Loucy (cell line): ENCODE measurements at regions not wholly inside any gene's neighbourhood (a gene's known extent, or its start where the extent isn't known, plus 50 kb on each side); places are given as distances from the start of the nearest gene placed in this dataset.

Experiments
- H2AFZ ChIP-seq: fragments of 200-600 bp; sonication (generic); 2 replicates; pipeline ENCODE4 v1.6.0; 2016; ENCODE audit warnings: antibody characterized with exemption, mild to moderate bottlenecking, low read length, moderate library complexity
- H3F3A ChIP-seq: fragments of 200-600 bp; 2 replicates; pipeline ENCODE4 v1.6.0; 2016; ENCODE audit warnings: antibody characterized with exemption, low read depth, mild to moderate bottlenecking
- H3K27me3 ChIP-seq: fragments of 200-600 bp; sonication (generic); 2 replicates; pipeline ENCODE4 v1.6.1; 2014; ENCODE audit warnings: low read length, mild to moderate bottlenecking; ENCODE audit not compliant: insufficient read depth, poor library complexity, severe bottlenecking
- H3K36me3 ChIP-seq: fragments of 200-600 bp; sonication (generic); 2 replicates; pipeline ENCODE4 v1.6.1; 2016; ENCODE audit warnings: low read length; ENCODE audit not compliant: insufficient read depth
- H3K4me1 ChIP-seq: fragments of 200-600 bp; sonication (generic); 2 replicates; pipeline ENCODE4 v1.5.1; 2014; ENCODE audit warnings: low read length, mild to moderate bottlenecking; ENCODE audit not compliant: insufficient read depth, poor library complexity, severe bottlenecking
- H3K4me2 ChIP-seq: fragments of 200-600 bp; sonication (generic); 2 replicates; pipeline ENCODE4 v1.6.0; 2014; ENCODE audit warnings: antibody characterized with exemption, low read length, low read depth, mild to moderate bottlenecking; ENCODE audit not compliant: poor library complexity, severe bottlenecking
- H3K4me3 ChIP-seq: fragments of 200-600 bp; sonication (generic); 2 replicates; pipeline ENCODE4 v1.5.1; 2014; ENCODE audit warnings: low read length, mild to moderate bottlenecking, mixed read lengths; ENCODE audit not compliant: poor library complexity, severe bottlenecking
- H3K79me2 ChIP-seq: fragments of 200-600 bp; sonication (generic); 2 replicates; pipeline ENCODE4 v1.6.1; 2014; ENCODE audit warnings: low read length; ENCODE audit not compliant: insufficient read depth
- H3K9ac ChIP-seq: fragments of 200-600 bp; sonication (generic); 2 replicates; pipeline ENCODE4 v1.6.0; 2014; ENCODE audit warnings: mild to moderate bottlenecking, low read depth, low read length, moderate library complexity; ENCODE audit not compliant: poor library complexity, severe bottlenecking
- H3K9me2 ChIP-seq: fragments of 200-600 bp; sonication (generic); replicated peaks from 2 replicates; pipeline ENCODE4 v1.6.1; 2016; ENCODE audit warnings: low read depth, low read length, mixed read lengths
- H3K9me3 ChIP-seq: fragments of 200-600 bp; sonication (generic); 2 replicates; pipeline ENCODE4 v1.6.1; 2014; ENCODE audit warnings: mild to moderate bottlenecking, antibody characterized with exemption, low read length, low read depth; ENCODE audit not compliant: insufficient read depth
- H4K20me1 ChIP-seq: fragments of 200-600 bp; sonication (generic); 2 replicates; pipeline ENCODE4 v1.6.0; 2014; ENCODE audit warnings: antibody characterized with exemption, low read length, mild to moderate bottlenecking; ENCODE audit not compliant: insufficient read depth, poor library complexity, severe bottlenecking
- CTCF ChIP-seq: fragments of 200-600 bp; sonication (generic); conservative IDR thresholded peaks from 2 replicates; pipeline ENCODE4 v1.5.1; 2014; ENCODE audit warnings: mild to moderate bottlenecking, antibody characterized with exemption, low read length
- EZH2phosphoT487 ChIP-seq: fragments of 200-600 bp; IDR thresholded peaks from 2 replicates; pipeline ENCODE4 v1.6.1; 2018; ENCODE audit warnings: antibody characterized with exemption, mild to moderate bottlenecking, moderate library complexity, borderline replicate concordance

- Histone ChIP-seq H3K4me1 (no peaks in the 10 kb centered on the region), H3K9ac (no peak overlapping the region), H3K36me3 (no peaks in the 10 kb centered on the region)
Observed at GRCh38 chr12:89946518-89947135, 238.0 kb upstream of the ATP2B1 start.

GRCh38 chr12:89945123-89945522 is 236.5 kb upstream of the ATP2B1 start:
- no peaks in the 10 kb centered on the region for H3K36me3 ChIP-seq
- H3K4me1 ChIP-seq = no peaks in the 10 kb centered on the region
- no peak overlapping the region for H3K4me3 ChIP-seq
- H3K9me2 ChIP-seq = no peaks in the 10 kb centered on the region
- TF ChIP-seq EZH2phosphoT487 (no peak), CTCF (no peak)
- H2AFZ ChIP-seq = no peak overlapping the region
- H3F3A ChIP-seq = no peaks in the 10 kb centered on the region
- no peak overlapping the region for H3K4me2 ChIP-seq
- no peaks in the 10 kb centered on the region for H3K27me3 ChIP-seq
- H3K9me3 ChIP-seq = no peaks in the 10 kb centered on the region
- no peaks in the 10 kb centered on the region for H3K79me2 ChIP-seq
- H4K20me1 ChIP-seq = no peaks in the 10 kb centered on the region
- no peak overlapping the region for H3K9ac ChIP-seq

More at GRCh38 chr12:89946518-89947135, 238.0 kb upstream of the ATP2B1 start:
- H3K9me3 ChIP-seq = no peaks in the 10 kb centered on the region
- H4K20me1 ChIP-seq = no peaks in the 10 kb centered on the region
- no peaks in the 10 kb centered on the region for H3K9me2 ChIP-seq
- H3K4me3 ChIP-seq = no peak overlapping the region
- H3K79me2 ChIP-seq = no peaks in the 10 kb centered on the region
- H3K4me2 ChIP-seq = no peak overlapping the region
- TF ChIP-seq EZH2phosphoT487 (no peak), CTCF (no peak)
- H2AFZ ChIP-seq = no peak overlapping the region
- H3F3A ChIP-seq = no peaks in the 10 kb centered on the region
- no peaks in the 10 kb centered on the region for H3K27me3 ChIP-seq

GRCh38 chr12:89943463-89943862 is 234.8 kb upstream of the ATP2B1 start:
- H2AFZ ChIP-seq = no peak overlapping the region
- no peaks in the 10 kb centered on the region for H3K27me3 ChIP-seq
- no peaks in the 10 kb centered on the region for H4K20me1 ChIP-seq
- no peak for TF ChIP-seq EZH2phosphoT487
- no peaks in the 10 kb centered on the region for H3K9me2 ChIP-seq
- no peak overlapping the region for H3K4me2 ChIP-seq
- no peaks in the 10 kb centered on the region for H3K4me1 ChIP-seq
- H3K9me3 ChIP-seq = no peaks in the 10 kb centered on the region
- no peaks in the 10 kb centered on the region for H3F3A ChIP-seq
- no peak overlapping the region for H3K9ac ChIP-seq
- H3K36me3 ChIP-seq = no peaks in the 10 kb centered on the region
- no peaks in the 10 kb centered on the region for H3K79me2 ChIP-seq
- H3K4me3 ChIP-seq = no peak overlapping the region

GRCh38 chr12:89941436-89941835 is 232.8 kb upstream of the ATP2B1 start:
- Histone ChIP-seq H3K4me3 (no peak overlapping the region), H2AFZ (no peak overlapping the region), H3K9me2 (no peaks in the 10 kb centered on the region), H3K79me2 (no peaks in the 10 kb centered on the region), H3F3A (no peaks in the 10 kb centered on the region), H3K4me2 (no peak overlapping the region), H4K20me1 (no peaks in the 10 kb centered on the region), H3K36me3 (no peaks in the 10 kb centered on the region), H3K4me1 (no peaks in the 10 kb centered on the region), H3K9me3 (no peaks in the 10 kb centered on the region), H3K9ac (no peak overlapping the region), H3K27me3 (no peaks in the 10 kb centered on the region)
- TF ChIP-seq CTCF (no peak), EZH2phosphoT487 (no peak)
